B cell (primary cell): ENCODE measurements at regions not wholly inside any gene's neighbourhood (a gene's known extent, or its start where the extent isn't known, plus 50 kb on each side); places are given as distances from the start of the nearest gene placed in this dataset.

Experiments used
- EZH2 ChIP-seq: IDR thresholded peaks from 2 replicates; pipeline ENCODE4 v1.6.1; 2012; ENCODE audit warnings: borderline replicate concordance, low read depth, mild to moderate bottlenecking, moderate library complexity, low read length; ENCODE audit not compliant: insufficient read depth, poor library complexity, severe bottlenecking
- TF ChIP-seq, protein P1 (sequence below): fragments of 200-600 bp; IDR thresholded peaks from one replicate; pipeline ENCODE4 v1.8.0; 2022; ENCODE audit warnings: antibody characterized with exemption, mild to moderate bottlenecking

- TF ChIP-seq, protein P1, sequence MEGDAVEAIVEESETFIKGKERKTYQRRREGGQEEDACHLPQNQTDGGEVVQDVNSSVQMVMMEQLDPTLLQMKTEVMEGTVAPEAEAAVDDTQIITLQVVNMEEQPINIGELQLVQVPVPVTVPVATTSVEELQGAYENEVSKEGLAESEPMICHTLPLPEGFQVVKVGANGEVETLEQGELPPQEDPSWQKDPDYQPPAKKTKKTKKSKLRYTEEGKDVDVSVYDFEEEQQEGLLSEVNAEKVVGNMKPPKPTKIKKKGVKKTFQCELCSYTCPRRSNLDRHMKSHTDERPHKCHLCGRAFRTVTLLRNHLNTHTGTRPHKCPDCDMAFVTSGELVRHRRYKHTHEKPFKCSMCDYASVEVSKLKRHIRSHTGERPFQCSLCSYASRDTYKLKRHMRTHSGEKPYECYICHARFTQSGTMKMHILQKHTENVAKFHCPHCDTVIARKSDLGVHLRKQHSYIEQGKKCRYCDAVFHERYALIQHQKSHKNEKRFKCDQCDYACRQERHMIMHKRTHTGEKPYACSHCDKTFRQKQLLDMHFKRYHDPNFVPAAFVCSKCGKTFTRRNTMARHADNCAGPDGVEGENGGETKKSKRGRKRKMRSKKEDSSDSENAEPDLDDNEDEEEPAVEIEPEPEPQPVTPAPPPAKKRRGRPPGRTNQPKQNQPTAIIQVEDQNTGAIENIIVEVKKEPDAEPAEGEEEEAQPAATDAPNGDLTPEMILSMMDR = no peak
- no peak for TF ChIP-seq EZH2
Measured at GRCh38 chr2:82098617-82099016, 1794.1 kb upstream of the LRRTM1 start.
